ENCODE measurements at regions not wholly inside any gene's neighbourhood (a gene's known extent, or its start where the extent isn't known, plus 50 kb on each side); places are given as distances from the start of the nearest gene placed in this dataset.

- TF ChIP-seq USF2 (CRISPR knock-in tag; IDR thresholded peaks at IDR 0.05): no peak
- no peak for TF ChIP-seq ZNF263 (CRISPR knock-in tag; IDR thresholded peaks at IDR 0.05; ENCODE audit: low read depth)
- TF ChIP-seq ZBTB21 (CRISPR knock-in tag; IDR thresholded peaks at IDR 0.05; ENCODE audit: borderline replicate concordance): no peak
- TF ChIP-seq ETV6 (CRISPR knock-in tag; IDR thresholded peaks at IDR 0.05): no peak
- no peak for TF ChIP-seq ZNF121 (CRISPR knock-in tag; IDR thresholded peaks at IDR 0.05)
- no peak for TF ChIP-seq ZNF512 (CRISPR knock-in tag; IDR thresholded peaks at IDR 0.05; ENCODE audit: borderline replicate concordance)
Measured at GRCh38 chr5:12385095-12385494, 480.8 kb upstream of the CTNND2 start.

Measured in WTC11 (cell line).